Lower leg skin (tissue), 4 donors: ENCODE measurements at regions not wholly inside any gene's neighbourhood (a gene's known extent, or its start where the extent isn't known, plus 50 kb on each side); places are given as distances from the start of the nearest gene placed in this dataset.

Experiments used
- DNase-seq, 2 donors: peaks; one replicate each; pipeline ENCODE4 v3.0.0-alpha.2; 2019; ENCODE audit warnings: low spot score in 2 of 2
- H3K4me3 ChIP-seq: fragments of 200-600 bp; sonication (generic); 2 replicates; pipeline ENCODE4 v1.5.1; 2017; ENCODE audit warnings: mild to moderate bottlenecking, low read depth; ENCODE audit not compliant: poor library complexity, severe bottlenecking
- POLR2A ChIP-seq, 2 donors: fragments of 450-650 bp; IDR thresholded peaks; one replicate each; pipeline ENCODE4 v1.6.1; 2016 to 2017; ENCODE audit warnings: antibody characterized with exemption in 2 of 2, mild to moderate bottlenecking in 1 of 2, moderate library complexity in 1 of 2
- WGBS, 2 donors: methylation state at CpG; one replicate each; pipeline ENCODE4 v1.1.5; 2018; 5-methylcytosine and 5-hydroxymethylcytosine counted together
- intact Hi-C: fragments of 100-400 bp; cut with DNase I; formaldehyde crosslinking; loops from one replicate; pipeline ENCODE4 v1.15.0; 2023; ENCODE audit warnings: low total_unique reads
- TF ChIP-seq, protein P1 (sequence below), 3 donors: fragments of 450-650 bp; IDR thresholded peaks; one replicate each; pipeline ENCODE4 v1.5.1; 2016; ENCODE audit warnings: antibody characterized with exemption in 3 of 3, mild to moderate bottlenecking in 3 of 3, moderate library complexity in 2 of 3

DNA sequence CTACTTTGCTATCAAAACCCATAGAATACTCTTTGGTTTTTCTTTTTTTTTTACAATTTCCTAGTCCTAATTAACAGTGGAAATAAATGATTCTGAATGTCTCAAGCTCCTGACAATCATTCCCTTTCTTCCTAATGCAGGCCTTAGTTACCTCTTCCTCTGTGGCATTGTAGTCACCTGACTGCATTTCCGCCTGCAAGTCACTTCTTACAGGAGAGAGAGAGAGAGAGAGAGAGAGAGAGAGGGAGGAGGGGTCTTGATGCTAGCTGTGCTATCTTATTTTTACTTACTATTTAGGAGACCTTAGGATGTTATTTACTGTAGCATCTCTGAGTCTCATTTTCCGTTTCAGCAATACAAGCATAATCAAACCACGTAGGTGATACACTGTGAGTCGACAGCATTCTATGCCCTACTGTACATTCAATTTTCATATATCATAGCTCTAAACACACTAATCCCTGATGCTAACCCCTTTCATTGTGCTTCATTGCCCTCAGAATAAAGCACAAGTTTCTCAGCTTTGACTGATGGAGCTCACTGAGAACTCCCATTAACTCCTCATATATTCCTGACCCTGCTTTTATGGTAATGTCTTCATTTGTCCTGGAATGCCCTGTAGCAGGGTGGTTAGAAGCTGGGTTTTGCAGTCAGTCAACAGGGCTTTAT is 1237.3 kb downstream of the XPNPEP1 start:
- intact Hi-C loops, result no loop called here
- TF ChIP-seq POLR2A (IDR thresholded peaks at IDR 0.05), result no peak
- TF ChIP-seq, protein P1, sequence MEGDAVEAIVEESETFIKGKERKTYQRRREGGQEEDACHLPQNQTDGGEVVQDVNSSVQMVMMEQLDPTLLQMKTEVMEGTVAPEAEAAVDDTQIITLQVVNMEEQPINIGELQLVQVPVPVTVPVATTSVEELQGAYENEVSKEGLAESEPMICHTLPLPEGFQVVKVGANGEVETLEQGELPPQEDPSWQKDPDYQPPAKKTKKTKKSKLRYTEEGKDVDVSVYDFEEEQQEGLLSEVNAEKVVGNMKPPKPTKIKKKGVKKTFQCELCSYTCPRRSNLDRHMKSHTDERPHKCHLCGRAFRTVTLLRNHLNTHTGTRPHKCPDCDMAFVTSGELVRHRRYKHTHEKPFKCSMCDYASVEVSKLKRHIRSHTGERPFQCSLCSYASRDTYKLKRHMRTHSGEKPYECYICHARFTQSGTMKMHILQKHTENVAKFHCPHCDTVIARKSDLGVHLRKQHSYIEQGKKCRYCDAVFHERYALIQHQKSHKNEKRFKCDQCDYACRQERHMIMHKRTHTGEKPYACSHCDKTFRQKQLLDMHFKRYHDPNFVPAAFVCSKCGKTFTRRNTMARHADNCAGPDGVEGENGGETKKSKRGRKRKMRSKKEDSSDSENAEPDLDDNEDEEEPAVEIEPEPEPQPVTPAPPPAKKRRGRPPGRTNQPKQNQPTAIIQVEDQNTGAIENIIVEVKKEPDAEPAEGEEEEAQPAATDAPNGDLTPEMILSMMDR (IDR thresholded peaks at IDR 0.05), result no peak
- no peak overlapping the region for H3K4me3 ChIP-seq
- WGBS, 2 donors, result 83 to 91% methylated on average over 4 of the region's 4 CpGs
- no peak for DNase-seq

DNA sequence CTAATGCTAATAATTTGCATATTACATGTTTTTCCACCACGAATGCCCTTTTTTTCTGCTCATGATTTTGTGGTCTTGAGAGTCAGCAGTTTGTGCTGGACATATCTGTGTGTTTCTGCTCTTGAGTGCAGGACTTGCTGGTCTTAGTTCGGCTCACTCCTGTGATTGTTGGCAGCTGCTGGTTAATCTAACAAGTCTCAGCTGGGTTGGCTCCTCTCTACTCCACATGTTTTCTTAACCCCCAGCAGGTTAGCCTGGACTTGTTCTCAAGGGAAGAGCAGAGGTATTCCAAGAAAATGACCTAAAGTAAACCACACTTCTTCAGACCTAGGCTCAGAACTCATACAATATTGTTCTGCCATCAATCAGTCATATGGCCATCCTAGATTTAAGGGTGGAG is 1238.9 kb downstream of the XPNPEP1 start:
- WGBS, 2 donors, result 36 to 38% methylated on average over 2 of the region's 2 CpGs
- no peak for DNase-seq
- intact Hi-C loops, result no loop called here
- H3K4me3 ChIP-seq, result no peak overlapping the region
- TF ChIP-seq, protein P1 (IDR thresholded peaks at IDR 0.05), result no peak
- TF ChIP-seq POLR2A (IDR thresholded peaks at IDR 0.05), result no peak

DNA sequence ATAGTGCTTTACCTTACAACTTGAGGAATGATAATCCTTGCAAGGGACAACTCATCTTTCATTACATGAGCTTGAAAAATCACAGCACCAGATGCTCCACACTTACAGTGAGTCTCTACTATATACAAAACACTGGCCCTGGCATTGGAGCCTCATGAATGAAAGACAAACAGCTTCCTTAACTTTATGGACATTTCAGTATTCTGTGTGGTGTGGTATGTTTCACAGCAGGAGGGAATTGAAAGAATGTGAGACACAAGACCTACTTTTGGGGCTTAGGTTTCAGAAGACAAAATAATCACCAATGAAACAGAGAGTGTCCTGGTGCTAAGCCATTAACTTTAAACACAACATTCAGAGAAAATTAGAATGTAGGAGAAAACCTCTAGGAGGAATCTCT is 1249.6 kb downstream of the XPNPEP1 start:
- no peak for DNase-seq
- TF ChIP-seq, protein P1 (IDR thresholded peaks at IDR 0.05), result no peak
- no peak for TF ChIP-seq POLR2A (IDR thresholded peaks at IDR 0.05)
- intact Hi-C loops, result no loop called here
- H3K4me3 ChIP-seq, result no peak overlapping the region

DNA sequence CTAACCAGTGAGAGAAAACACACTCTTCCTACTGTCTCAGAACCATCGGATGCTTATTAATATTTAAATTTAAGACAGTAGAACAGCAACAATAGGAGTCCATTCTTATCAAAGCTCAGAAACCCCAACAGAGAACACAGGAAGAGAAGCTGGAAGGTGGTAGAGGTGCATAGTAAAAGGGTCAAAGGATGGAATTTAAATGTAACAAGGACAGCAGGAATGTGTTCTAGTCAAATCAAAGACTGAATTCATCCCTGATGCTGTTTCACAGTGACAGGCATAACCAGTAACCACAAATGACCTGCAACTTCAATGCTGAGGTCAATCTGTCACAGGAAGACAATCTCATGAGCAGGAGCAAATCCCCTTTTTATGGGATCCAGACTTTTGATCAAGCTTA is 1259.7 kb downstream of the XPNPEP1 start:
- no peak overlapping the region for H3K4me3 ChIP-seq
- WGBS, 2 donors, result 45 to 54% methylated on average over 1 of the region's 1 CpG
- intact Hi-C loops, result no loop called here
- TF ChIP-seq, protein P1 (IDR thresholded peaks at IDR 0.05), result no peak
- TF ChIP-seq POLR2A (IDR thresholded peaks at IDR 0.05), result no peak
- no peak for DNase-seq

DNA sequence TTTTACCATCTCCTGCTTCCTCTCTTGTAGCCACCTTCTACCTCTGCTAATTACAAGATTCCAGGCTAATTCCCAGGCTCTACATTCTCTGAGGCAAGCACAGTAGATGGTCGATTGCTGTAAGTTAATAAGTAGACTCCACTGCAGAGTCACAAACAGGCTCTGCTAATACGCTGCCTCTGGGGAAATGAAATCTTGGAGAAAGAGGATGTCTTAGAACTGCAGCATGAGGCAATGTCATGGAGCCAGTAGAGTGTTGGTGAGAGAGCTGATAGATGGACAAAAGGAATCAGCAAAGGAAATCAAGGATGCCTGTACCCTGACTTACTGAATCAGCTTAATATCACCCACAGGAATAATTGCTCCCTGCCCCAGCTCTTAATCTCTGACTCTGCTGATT is 1260.3 kb downstream of the XPNPEP1 start:
- intact Hi-C loops, result no loop called here
- no peak for DNase-seq
- no peak overlapping the region for H3K4me3 ChIP-seq
- WGBS, 2 donors, result 74 to 76% methylated on average over 2 of the region's 2 CpGs
- TF ChIP-seq, protein P1 (IDR thresholded peaks at IDR 0.05), result no peak
- no peak for TF ChIP-seq POLR2A (IDR thresholded peaks at IDR 0.05)

DNA sequence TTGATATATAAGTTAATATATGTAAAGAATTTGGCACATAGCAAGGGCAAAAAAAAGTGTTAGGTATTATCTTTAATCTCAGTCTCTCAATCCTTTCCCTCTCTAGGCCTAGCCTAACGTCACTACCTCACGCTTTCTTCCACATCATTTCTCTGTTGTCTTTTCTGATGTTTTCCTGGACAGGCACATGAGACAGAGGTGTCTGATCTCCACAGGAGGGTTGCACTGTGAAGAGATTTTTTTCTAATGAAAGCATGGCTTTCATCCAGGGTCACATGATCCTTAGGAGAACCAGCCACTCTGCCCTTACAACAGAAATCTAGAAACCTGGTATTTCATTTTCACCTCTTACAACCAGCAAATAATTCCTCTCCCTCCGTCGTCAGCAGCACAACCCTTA is 1268.3 kb downstream of the XPNPEP1 start:
- no peak overlapping the region for H3K4me3 ChIP-seq
- DNase-seq, result no peak
- intact Hi-C loops, result no loop called here
- TF ChIP-seq, protein P1 (IDR thresholded peaks at IDR 0.05), result no peak
- TF ChIP-seq POLR2A (IDR thresholded peaks at IDR 0.05), result no peak
- 77 to 86% methylated on average over 4 of the region's 4 CpGs for WGBS, 2 donors
